Endodermal cell (in vitro differentiated cells): ENCODE measurements at regions not wholly inside any gene's neighbourhood (a gene's known extent, or its start where the extent isn't known, plus 50 kb on each side); places are given as distances from the start of the nearest gene placed in this dataset.

Experiments used
- DNase-seq: peaks from one replicate; pipeline ENCODE4 v3.0.0-alpha.2; 2017
- H3K27ac ChIP-seq: 2 replicates; pipeline ENCODE4 v1.5.1; 2013; ENCODE audit warnings: mild to moderate bottlenecking, low read depth, low read length, moderate library complexity
- H3K27me3 ChIP-seq: 2 replicates; pipeline ENCODE4 v1.6.1; 2013; ENCODE audit warnings: mild to moderate bottlenecking, low read length, moderate library complexity; ENCODE audit not compliant: insufficient read depth, control insufficient read depth, poor library complexity, severe bottlenecking
- H3K36me3 ChIP-seq: 2 replicates; pipeline ENCODE4 v1.7.0; 2013; ENCODE audit warnings: mild to moderate bottlenecking, low read length, moderate library complexity; ENCODE audit not compliant: control insufficient read depth, insufficient read depth
- H3K4me1 ChIP-seq: one replicate; pipeline ENCODE4 v1.7.0; 2013; ENCODE audit warnings: low read length; ENCODE audit not compliant: control insufficient read depth, insufficient read depth
- H3K4me3 ChIP-seq: 2 replicates; pipeline ENCODE4 v1.5.1; 2013; ENCODE audit warnings: mild to moderate bottlenecking, low read length, moderate library complexity
- H3K9ac ChIP-seq: 2 replicates; pipeline ENCODE4 v1.6.1; 2013; ENCODE audit warnings: mild to moderate bottlenecking, low read length, moderate library complexity; ENCODE audit not compliant: poor library complexity, severe bottlenecking; ENCODE audit errors: extremely low read depth
- H3K9me3 ChIP-seq: 2 replicates; pipeline ENCODE4 v1.6.1; 2013; ENCODE audit warnings: mild to moderate bottlenecking, low read length, moderate library complexity; ENCODE audit not compliant: control insufficient read depth
- H3K27ac Mint-ChIP-seq: 2 replicates; pipeline ENCODE4 v1.8.0; 2020; ENCODE audit warnings: mixed read lengths
- H3K27me3 Mint-ChIP-seq: 2 replicates; pipeline ENCODE4 v1.8.0; 2021; ENCODE audit warnings: mild to moderate bottlenecking, mixed read lengths; ENCODE audit not compliant: insufficient read depth
- H3K36me3 Mint-ChIP-seq: 2 replicates; pipeline ENCODE4 v1.8.0; 2020; ENCODE audit warnings: low read depth, mixed read lengths
- H3K4me1 Mint-ChIP-seq: 2 replicates; pipeline ENCODE4 v1.8.0; 2020; ENCODE audit warnings: mixed read lengths
- H3K4me3 Mint-ChIP-seq: 2 replicates; pipeline ENCODE4 v1.8.0; 2020; ENCODE audit warnings: mild to moderate bottlenecking, moderate library complexity, mixed read lengths
- H3K9me3 Mint-ChIP-seq: 2 replicates; pipeline ENCODE4 v1.8.0; 2020; ENCODE audit warnings: mild to moderate bottlenecking, mixed read lengths
- WGBS, 2 experiments: methylation state at CpG; one replicate each; pipeline versions ENCODE4 v1.1.5 to v1.1.7; 2013; ENCODE audit warnings: missing lambda C conversion rate in 2 of 2, mixed read lengths in 1 of 2; ENCODE audit not compliant: insufficient coverage in 1 of 2, insufficient read length in 1 of 2; 5-methylcytosine and 5-hydroxymethylcytosine counted together
- TF ChIP-seq, protein P1 (sequence below): fragments of 200-600 bp; sonication (generic); conservative IDR thresholded peaks from 2 replicates; pipeline ENCODE4 v1.5.0; 2021; ENCODE audit warnings: antibody characterized with exemption, mild to moderate bottlenecking

DNA sequence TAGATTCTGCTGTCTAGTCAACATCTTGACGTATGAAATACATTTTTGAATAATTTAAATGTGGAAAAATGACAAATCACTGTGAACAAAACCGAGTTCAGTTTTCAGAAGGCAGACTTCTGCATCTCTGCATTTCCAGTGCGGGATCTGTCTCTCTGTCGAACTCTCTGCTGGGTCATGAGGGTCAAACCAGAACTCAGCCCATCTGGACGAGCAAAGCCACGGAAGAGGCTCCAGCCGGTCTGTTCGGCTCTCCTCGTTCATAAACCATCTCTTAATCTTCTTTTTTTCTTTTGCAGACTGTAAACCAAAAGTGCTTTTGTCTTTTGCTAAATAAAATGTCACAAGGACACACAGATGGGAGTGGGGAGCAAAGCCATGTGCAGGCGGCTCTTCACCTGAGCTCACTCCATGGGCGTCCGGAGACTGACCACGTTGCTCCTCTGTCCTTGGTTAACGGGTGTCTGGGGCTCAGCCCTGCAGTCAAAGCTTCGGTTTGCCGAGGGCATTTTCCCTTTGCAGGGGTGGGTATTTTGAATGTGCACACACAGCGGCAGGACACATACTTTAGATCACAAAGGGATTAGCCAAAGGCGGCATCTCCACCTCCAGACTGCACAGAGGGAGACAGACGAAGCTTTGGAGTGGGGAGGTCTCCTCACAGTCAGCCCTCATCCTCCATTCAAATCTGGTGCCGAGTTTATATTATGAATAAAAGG lies 737.9 kb upstream of the SALL3 start:
- no peak for DNase-seq
- H3K27ac Mint-ChIP-seq: no peak overlapping the region
- Histone ChIP-seq H3K27ac (peak overlapping the region; percentile 60), H3K27me3 (no peaks in the 10 kb centered on the region), H3K9ac (no peak overlapping the region), H3K36me3 (no peaks in the 10 kb centered on the region), H3K4me1 (no peaks in the 10 kb centered on the region), H3K9me3 (no peaks in the 10 kb centered on the region), H3K4me3 (no peak overlapping the region)
- peaks cover 9% of the 10 kb centered on the region for H3K4me1 Mint-ChIP-seq
- TF ChIP-seq, protein P1, sequence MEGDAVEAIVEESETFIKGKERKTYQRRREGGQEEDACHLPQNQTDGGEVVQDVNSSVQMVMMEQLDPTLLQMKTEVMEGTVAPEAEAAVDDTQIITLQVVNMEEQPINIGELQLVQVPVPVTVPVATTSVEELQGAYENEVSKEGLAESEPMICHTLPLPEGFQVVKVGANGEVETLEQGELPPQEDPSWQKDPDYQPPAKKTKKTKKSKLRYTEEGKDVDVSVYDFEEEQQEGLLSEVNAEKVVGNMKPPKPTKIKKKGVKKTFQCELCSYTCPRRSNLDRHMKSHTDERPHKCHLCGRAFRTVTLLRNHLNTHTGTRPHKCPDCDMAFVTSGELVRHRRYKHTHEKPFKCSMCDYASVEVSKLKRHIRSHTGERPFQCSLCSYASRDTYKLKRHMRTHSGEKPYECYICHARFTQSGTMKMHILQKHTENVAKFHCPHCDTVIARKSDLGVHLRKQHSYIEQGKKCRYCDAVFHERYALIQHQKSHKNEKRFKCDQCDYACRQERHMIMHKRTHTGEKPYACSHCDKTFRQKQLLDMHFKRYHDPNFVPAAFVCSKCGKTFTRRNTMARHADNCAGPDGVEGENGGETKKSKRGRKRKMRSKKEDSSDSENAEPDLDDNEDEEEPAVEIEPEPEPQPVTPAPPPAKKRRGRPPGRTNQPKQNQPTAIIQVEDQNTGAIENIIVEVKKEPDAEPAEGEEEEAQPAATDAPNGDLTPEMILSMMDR: no peak
- WGBS, 2 experiments: 77 to 85% methylated on average over 9 to 19 of the region's 20 CpGs
- H3K27me3 Mint-ChIP-seq: no peaks in the 10 kb centered on the region
- H3K4me3 Mint-ChIP-seq: no peak overlapping the region
- H3K9me3 Mint-ChIP-seq: peaks cover 5% of the 10 kb centered on the region
- no peaks in the 10 kb centered on the region for H3K36me3 Mint-ChIP-seq

DNA sequence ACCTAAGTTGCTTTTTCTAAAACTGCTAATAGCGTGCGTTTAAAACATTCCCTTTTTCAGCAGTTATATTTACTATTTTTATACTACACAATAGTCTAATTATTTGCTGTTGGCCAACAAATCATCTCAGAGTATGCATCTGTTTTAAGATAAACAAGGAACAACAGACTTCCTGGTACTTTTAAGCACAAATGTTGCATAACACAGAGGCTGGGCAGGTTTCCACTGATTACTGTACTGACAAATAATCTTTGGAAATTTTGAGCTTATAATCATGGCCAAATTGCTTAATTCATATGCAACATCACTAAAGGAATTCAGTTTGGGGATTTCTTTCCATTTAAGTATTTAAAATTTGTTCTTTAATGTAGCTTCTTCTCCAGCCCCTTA lies 737.4 kb upstream of the SALL3 start:
- Mint-ChIP-seq H3K36me3 (no peaks in the 10 kb centered on the region), H3K27ac (no peak overlapping the region), H3K4me3 (no peak overlapping the region), H3K4me1 (peaks cover 9% of the 10 kb centered on the region), H3K9me3 (peaks cover 5% of the 10 kb centered on the region), H3K27me3 (no peaks in the 10 kb centered on the region)
- H3K9me3 ChIP-seq: no peaks in the 10 kb centered on the region
- no peak overlapping the region for H3K4me3 ChIP-seq
- no peaks in the 10 kb centered on the region for H3K27me3 ChIP-seq
- TF ChIP-seq, protein P1: no peak
- DNase-seq: no peak
- WGBS, 2 experiments: 90 to 92% methylated on average over 2 of the region's 2 CpGs
- no peak overlapping the region for H3K9ac ChIP-seq
- no peaks in the 10 kb centered on the region for H3K4me1 ChIP-seq
- no peak overlapping the region for H3K27ac ChIP-seq
- no peaks in the 10 kb centered on the region for H3K36me3 ChIP-seq

DNA sequence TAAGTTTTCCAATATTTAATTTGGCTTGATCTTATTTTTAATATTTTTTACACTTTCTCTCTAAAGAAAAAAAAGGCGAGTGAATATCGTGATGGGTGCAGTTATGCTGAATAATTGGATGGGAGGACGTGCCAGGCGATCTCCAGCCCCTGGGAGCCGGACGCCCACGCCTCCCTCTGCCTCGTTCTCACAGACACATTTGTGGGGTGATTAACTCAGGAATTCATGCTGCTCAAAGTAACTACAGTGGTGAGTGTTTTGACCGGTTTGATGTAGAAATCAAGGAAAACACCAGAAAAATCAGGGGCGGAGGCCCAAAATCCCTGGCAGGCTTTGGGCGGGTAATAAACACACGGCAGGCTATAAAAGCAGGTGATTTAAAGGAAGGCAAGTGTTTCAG lies 736.8 kb upstream of the SALL3 start:
- no peak overlapping the region for H3K27ac ChIP-seq
- H3K27me3 Mint-ChIP-seq: no peaks in the 10 kb centered on the region
- H3K4me1 Mint-ChIP-seq: peaks cover 9% of the 10 kb centered on the region
- 76 to 84% methylated on average over 8 to 12 of the region's 12 CpGs for WGBS, 2 experiments
- no peak overlapping the region for H3K4me3 ChIP-seq
- H3K27me3 ChIP-seq: no peaks in the 10 kb centered on the region
- peaks cover 5% of the 10 kb centered on the region for H3K9me3 Mint-ChIP-seq
- no peak overlapping the region for H3K4me3 Mint-ChIP-seq
- no peaks in the 10 kb centered on the region for H3K36me3 ChIP-seq
- TF ChIP-seq, protein P1: no peak
- DNase-seq: no peak
- no peak overlapping the region for H3K27ac Mint-ChIP-seq
- H3K9me3 ChIP-seq: no peaks in the 10 kb centered on the region
- no peak overlapping the region for H3K9ac ChIP-seq
- no peaks in the 10 kb centered on the region for H3K36me3 Mint-ChIP-seq
- H3K4me1 ChIP-seq: no peaks in the 10 kb centered on the region
